Neural crest cell (in vitro differentiated cells): ENCODE measurements at regions not wholly inside any gene's neighbourhood (a gene's known extent, or its start where the extent isn't known, plus 50 kb on each side); places are given as distances from the start of the nearest gene placed in this dataset.

ENCODE experiments used
- DNase-seq: peaks from one replicate; pipeline ENCODE4 v3.0.0; 2021; ENCODE audit warnings: low read depth, mixed read lengths, low spot score
- H3K27ac Mint-ChIP-seq: one replicate; pipeline ENCODE4 v1.8.0; 2021; ENCODE audit warnings: mild to moderate bottlenecking, mixed read lengths; ENCODE audit not compliant: unreplicated experiment
- H3K27me3 Mint-ChIP-seq: 2 replicates; pipeline ENCODE4 v1.8.0; 2021; ENCODE audit warnings: low read depth, mild to moderate bottlenecking, mixed read lengths
- H3K36me3 Mint-ChIP-seq: 2 replicates; pipeline ENCODE4 v1.8.0; 2021; ENCODE audit warnings: low read depth, mild to moderate bottlenecking, mixed read lengths
- H3K4me1 Mint-ChIP-seq: 2 replicates; pipeline ENCODE4 v1.8.0; 2021; ENCODE audit warnings: mixed read lengths
- H3K4me3 Mint-ChIP-seq: one replicate; pipeline ENCODE4 v1.8.0; 2021; ENCODE audit warnings: mild to moderate bottlenecking, mixed read lengths
- H3K9me3 Mint-ChIP-seq: 2 replicates; pipeline ENCODE4 v1.8.0; 2021; ENCODE audit warnings: mixed read lengths
- TF ChIP-seq, protein P1 (sequence below): fragments of 200-600 bp; sonication (generic); conservative IDR thresholded peaks from 2 replicates; pipeline ENCODE4 v1.5.0; 2021; ENCODE audit warnings: antibody characterized with exemption, mild to moderate bottlenecking

DNA sequence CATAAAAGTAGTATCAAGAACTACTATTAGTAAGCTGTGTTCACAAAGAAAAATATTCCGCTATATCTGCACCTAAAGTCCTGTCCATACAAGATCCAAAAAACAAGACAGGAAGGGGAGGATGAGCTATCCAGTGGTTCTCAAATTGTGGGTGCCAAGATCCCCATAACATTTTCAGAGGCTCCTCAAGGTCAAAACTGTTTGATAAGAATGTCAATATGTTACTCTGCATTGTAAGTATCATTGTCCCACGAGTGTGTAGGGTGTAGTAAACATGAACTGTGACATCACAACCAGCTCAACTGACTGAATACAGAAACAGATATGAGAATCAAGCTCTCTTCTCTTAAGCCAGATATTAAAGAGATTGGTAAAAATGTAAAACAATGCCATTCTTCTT, 81.9 kb upstream of the HIVEP1 start:
- no peak overlapping the region for H3K27ac Mint-ChIP-seq
- peaks cover 5% of the 10 kb centered on the region for H3K36me3 Mint-ChIP-seq
- TF ChIP-seq, protein P1, sequence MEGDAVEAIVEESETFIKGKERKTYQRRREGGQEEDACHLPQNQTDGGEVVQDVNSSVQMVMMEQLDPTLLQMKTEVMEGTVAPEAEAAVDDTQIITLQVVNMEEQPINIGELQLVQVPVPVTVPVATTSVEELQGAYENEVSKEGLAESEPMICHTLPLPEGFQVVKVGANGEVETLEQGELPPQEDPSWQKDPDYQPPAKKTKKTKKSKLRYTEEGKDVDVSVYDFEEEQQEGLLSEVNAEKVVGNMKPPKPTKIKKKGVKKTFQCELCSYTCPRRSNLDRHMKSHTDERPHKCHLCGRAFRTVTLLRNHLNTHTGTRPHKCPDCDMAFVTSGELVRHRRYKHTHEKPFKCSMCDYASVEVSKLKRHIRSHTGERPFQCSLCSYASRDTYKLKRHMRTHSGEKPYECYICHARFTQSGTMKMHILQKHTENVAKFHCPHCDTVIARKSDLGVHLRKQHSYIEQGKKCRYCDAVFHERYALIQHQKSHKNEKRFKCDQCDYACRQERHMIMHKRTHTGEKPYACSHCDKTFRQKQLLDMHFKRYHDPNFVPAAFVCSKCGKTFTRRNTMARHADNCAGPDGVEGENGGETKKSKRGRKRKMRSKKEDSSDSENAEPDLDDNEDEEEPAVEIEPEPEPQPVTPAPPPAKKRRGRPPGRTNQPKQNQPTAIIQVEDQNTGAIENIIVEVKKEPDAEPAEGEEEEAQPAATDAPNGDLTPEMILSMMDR: no peak
- no peaks in the 10 kb centered on the region for H3K27me3 Mint-ChIP-seq
- no peak for DNase-seq
- no peak overlapping the region for H3K4me3 Mint-ChIP-seq
- H3K9me3 Mint-ChIP-seq: peaks cover 5% of the 10 kb centered on the region
- H3K4me1 Mint-ChIP-seq: peaks cover 4% of the 10 kb centered on the region

DNA sequence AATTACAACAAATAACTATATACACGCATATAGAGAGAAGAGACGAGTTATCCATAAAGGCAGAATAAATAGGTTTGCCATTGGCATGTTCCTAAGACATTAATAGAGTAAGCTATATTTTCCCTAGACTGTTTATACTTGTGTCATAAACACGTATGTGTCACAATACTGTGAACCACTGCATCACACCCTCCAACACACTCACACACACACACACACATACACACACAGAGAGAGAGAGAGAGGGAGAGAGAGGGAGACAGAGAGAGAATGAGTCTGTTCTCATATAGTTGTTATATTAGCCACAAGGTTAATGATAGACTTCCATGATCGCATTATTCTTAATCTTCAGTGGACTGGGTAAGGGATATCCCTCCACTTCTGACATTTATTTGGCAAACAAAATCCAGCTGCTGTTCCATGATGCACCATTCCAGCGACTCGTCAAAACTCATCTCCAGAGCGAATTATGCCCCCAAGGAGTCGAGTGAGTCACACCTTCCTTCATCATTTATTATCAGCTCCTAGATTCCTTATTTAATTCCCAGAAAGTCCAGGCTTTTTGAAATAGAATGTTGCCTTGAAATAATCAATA, 82.8 kb upstream of the HIVEP1 start:
- TF ChIP-seq, protein P1: no peak
- Mint-ChIP-seq H3K36me3 (peaks cover 3% of the 10 kb centered on the region), H3K9me3 (no peaks in the 10 kb centered on the region), H3K4me1 (peaks cover 4% of the 10 kb centered on the region), H3K4me3 (no peak overlapping the region), H3K27ac (no peak overlapping the region), H3K27me3 (no peaks in the 10 kb centered on the region)
- DNase-seq: no peak

DNA sequence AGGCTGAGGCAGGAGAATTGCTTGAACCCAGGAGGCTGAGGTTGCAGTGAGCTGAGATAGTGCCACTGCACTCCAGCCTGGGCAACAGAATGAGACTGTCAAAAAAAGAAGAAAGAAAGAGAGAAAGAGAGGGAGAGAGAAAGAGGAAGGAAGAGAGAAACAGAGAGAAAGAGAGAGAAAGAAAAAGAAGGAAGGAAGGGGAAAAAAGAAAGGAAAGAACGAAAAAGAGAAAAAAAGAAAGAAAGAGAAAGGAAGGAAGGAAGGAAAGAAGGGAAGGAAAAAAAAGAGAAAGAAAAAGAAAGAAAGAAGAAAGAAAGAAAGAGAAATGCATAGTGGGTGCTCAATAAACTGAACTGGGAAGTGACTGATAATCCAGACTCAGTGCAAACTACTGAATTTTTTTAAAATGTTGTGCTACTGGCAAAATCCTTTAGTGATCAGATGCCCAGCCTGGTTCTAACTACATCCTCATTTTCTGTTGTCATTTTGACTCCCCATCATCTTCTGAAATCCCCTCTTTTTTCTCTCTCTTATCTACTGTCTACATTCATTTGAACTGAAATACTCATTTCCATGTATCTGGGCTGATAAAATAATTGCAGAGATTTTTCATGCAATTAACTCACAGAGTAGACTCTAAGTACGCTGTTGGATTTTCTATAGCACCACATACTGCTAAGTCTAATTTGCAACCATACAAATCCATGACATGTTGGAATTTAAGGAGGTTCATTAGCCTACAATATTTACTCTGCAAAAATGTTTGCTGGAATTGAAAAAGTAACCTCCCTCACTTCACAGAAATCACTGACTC, 85.3 kb upstream of the HIVEP1 start:
- TF ChIP-seq, protein P1: no peak
- no peak for DNase-seq
- Mint-ChIP-seq H3K36me3 (peaks cover 3% of the 10 kb centered on the region), H3K4me3 (no peak overlapping the region), H3K27me3 (no peaks in the 10 kb centered on the region), H3K4me1 (peaks cover 4% of the 10 kb centered on the region), H3K27ac (no peak overlapping the region), H3K9me3 (no peaks in the 10 kb centered on the region)

GRCh38 chr6:11925805-11926204, 86.3 kb upstream of the HIVEP1 start:
- H3K27ac Mint-ChIP-seq: no peak overlapping the region
- H3K36me3 Mint-ChIP-seq: no peaks in the 10 kb centered on the region
- H3K4me3 Mint-ChIP-seq: no peak overlapping the region
- TF ChIP-seq, protein P1: no peak
- DNase-seq: no peak
- no peaks in the 10 kb centered on the region for H3K27me3 Mint-ChIP-seq
- H3K4me1 Mint-ChIP-seq: peaks cover 4% of the 10 kb centered on the region
- H3K9me3 Mint-ChIP-seq: no peaks in the 10 kb centered on the region

GRCh38 chr6:11923621-11924020, 88.5 kb upstream of the HIVEP1 start:
- no peak for DNase-seq
- H3K27me3 Mint-ChIP-seq: no peaks in the 10 kb centered on the region
- H3K9me3 Mint-ChIP-seq: no peaks in the 10 kb centered on the region
- no peak overlapping the region for H3K4me3 Mint-ChIP-seq
- no peak overlapping the region for H3K27ac Mint-ChIP-seq
- H3K4me1 Mint-ChIP-seq: peaks cover 19% of the 10 kb centered on the region
- H3K36me3 Mint-ChIP-seq: no peaks in the 10 kb centered on the region
- TF ChIP-seq, protein P1: no peak
